SW 1271 (cell line): ENCODE measurements at regions not wholly inside any gene's neighbourhood (a gene's known extent, or its start where the extent isn't known, plus 50 kb on each side); places are given as distances from the start of the nearest gene placed in this dataset.
"Not testable (repeated sequence)": the region's sequence is repeated elsewhere in the genome, so short reads cannot be mapped to it uniquely, and the experiment has no call there.

Source experiments
- DNase-seq, 2 experiments: peaks; one replicate each; lab custom pipeline; 2025; lab: John Stamatoyannopoulos, UW

GRCh38 chr10:45118929-45119328 is 118.2 kb downstream of the ZNF22 start:
- DNase-seq: no peak

GRCh38 chr10:45122180-45122860 is 121.6 kb downstream of the ZNF22 start:
- not testable (repeated sequence) for DNase-seq

GRCh38 chr10:45135443-45136198 is 134.9 kb downstream of the ZNF22 start:
- no peak for DNase-seq

- DNase-seq: no peak
These were observed 135.5 kb downstream of the ZNF22 start for GRCh38 chr10:45136256-45136655.

DNA sequence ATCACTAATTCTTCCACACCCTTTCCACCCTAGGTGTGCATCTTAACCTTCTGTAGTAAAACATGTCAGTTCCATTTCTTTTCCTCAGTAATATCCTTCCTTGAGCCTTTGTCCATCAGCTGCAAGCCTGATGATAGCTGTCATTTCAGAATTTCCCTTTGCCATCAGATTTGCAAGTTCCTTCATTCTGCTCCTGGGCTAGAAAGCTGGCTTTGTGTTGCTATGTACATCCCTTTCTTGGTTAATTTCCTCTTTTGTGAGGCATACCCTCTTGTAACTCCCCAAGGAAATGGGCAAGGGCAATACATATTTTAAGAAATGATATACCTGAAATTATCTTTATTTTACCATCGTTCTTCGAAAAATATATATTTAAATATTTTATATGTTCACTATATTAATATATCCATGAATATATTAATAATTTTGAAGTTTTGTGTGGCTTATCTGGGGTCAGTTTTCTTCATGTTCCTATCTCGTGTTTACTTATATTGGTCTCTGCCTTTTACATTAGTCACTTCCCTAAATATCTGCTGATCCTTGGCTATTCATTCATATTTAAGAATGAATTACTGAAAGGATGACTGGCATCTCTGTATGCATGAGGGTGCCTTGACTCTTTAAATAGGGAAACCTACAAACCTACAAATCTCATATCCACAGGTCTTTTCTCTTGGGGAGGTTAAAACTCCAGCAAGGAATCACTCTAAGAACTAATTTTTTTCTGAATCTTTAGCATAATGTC is 143.8 kb downstream of the ZNF22 start:
- DNase-seq: no peak

- DNase-seq: not testable (repeated sequence)
These were observed 144.4 kb downstream of the ZNF22 start for GRCh38 chr10:45145143-45145542.

DNA sequence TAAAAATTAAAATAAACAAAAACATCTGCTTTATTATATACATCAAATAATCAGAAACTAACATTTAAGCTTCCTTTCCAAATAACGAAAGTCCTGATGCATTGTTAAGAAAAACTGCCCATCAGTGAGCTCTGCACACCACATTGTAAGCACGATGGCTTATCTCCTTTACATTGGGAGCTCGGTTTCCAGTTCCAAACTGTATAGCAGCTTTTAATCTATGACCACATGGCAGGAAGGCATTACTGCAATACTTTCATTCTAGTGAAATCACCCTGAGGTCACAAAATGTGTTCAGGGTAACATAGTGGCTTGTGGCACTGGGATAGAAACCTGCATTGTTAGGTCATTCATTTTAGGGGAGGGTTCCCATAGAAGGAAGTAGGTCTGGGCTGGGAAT is 146.3 kb downstream of the ZNF22 start:
- no peak for DNase-seq

DNA sequence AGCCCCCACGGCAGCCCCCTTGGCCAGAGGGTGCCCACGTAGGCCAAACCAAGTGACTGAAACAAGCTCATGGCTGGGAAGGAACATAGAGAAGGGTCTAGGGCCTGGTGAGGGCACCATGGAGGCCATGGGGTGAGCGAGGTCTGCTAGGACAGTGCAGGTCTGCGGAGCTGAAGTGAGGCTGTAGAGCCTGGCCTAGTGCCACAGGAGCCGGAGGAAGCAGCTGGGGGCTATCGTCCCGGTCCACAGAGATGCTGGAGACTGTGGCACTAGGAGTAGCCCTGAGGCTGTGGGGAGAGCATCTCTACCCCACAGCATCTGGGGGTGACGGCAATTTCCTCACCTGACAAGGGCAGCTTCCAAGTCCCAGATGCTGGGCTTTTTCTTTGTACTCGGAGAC is 150.3 kb downstream of the ZNF22 start:
- no peak for DNase-seq

- no peak for DNase-seq
These were observed 150.9 kb downstream of the ZNF22 start for GRCh38 chr10:45151467-45152214.

- no peak for DNase-seq
These were observed 152.0 kb downstream of the ZNF22 start for GRCh38 chr10:45152726-45153125.

DNA sequence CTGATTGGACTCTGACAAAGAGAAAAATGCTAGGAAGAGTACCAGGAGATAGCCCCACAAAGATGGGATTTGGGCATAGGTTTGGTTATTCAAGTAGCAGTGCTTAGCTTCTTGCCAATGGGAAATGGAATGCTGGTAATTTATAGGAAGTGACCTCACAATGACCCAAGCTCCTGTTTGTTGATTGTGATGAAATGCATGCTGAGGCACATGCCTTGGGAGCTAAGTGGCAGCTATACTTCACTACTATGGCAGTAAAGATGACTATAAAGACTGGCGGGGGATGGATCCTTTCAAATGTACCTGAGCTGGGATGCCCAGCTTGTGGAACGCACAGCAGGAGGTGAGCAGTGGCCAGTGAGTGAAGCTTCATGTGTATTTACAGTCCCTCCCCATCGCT is 153.8 kb downstream of the ZNF22 start:
- no peak for DNase-seq

- DNase-seq: no peak
These were observed 155.1 kb downstream of the ZNF22 start for GRCh38 chr10:45155784-45156183.

DNA sequence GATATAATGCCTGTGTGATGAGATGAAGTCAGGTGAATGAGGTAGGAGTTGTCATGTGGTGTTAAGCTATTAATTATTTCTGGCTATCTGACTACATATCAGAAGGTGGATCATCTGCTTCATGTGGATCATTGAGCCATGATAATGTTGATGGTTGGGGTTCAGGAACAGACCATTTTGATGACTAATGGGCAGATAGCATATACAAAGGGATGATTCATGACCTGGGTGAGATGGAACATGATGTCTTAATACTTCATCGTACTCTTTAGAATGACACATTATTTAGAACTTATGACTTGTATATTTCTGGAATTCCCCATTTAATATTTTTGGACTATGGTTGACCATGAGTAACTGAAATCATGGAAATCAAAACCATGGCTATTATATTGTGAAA is 155.1 kb downstream of the OR13A1 start:
- DNase-seq: no peak

DNA sequence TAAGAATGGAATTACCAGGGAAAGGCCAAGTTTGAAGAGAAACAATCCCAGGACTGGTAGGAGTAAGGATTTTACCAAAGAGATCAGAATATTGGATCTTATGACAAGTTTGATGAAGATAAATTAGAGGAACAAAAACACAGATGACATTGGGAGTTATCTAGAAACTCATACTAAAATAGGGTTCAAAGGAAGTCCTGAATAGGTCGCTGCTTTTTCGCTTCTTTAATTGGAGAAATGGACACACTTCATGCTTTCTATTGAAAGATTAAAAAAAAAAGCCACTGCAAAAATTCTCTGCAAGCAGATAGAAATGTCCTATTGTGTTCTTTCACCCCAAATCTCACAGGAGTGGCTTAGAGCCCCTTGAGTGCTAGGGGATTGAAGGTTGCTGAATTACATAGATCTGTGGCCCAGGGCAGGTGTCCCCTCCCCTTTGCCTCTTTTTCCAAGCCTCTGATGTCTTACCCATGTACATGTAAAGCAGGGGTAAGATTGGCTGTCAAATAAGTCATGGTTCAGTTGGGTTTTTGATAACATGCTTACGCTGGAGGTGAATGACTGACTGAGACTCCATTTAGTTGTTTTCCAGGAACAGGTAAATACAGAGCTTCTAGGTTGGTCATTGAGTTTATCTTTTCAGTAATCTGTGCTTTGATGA is 152.0 kb downstream of the OR13A1 start:
- DNase-seq: no peak

DNA sequence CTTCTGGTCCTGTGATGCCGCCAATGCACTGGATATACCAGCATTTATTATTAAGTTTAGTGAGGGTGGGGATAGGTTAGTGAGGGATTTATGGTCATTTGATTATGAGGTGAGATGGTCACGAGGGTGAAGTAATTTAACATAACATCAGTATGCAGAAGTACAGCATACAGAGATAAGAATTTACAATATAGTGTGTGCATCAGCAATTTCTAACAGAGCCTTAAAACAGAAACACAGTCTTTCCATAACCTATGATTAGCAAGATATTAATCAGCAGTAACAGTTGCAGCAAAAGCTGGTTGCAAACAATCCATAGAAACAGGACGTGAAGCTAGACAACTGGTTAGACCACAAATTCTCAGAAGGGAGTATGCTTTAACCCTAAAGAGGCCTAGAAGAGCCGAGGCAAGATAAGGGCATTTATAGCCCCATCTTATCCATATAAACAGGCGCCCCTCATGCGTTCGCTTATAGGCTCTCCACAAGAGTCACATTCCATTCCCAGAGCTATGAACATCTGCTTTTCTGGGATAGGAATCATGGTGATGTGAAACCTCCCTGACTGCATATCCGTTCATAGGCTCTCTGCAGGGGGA is 139.8 kb downstream of the OR13A1 start:
- DNase-seq: not testable (repeated sequence)

- DNase-seq: no peak
These were observed 135.7 kb downstream of the OR13A1 start for GRCh38 chr10:45179691-45180090.

DNA sequence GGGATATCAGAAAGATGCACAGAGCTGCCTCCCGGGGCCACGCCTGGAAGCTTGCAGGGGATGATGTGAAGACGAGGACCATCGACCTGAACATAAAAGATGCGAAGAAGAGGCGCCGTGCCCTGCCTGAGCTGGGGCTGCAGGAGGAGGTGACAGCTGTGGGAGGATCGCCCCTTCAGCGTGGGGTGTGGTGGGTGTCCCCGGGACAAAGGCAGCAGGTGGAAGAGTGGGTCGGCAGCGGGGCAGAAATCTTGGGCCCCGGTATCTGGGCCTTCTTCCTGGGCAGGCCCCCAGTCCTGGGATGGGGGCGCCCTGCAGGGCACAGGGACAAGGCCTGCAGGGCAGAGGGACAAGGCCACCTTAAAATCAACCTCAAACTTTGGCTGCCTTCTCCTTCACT is 134.9 kb downstream of the OR13A1 start:
- no peak for DNase-seq

- DNase-seq: no peak
These were observed 134.2 kb downstream of the OR13A1 start for GRCh38 chr10:45180946-45181875.

DNA sequence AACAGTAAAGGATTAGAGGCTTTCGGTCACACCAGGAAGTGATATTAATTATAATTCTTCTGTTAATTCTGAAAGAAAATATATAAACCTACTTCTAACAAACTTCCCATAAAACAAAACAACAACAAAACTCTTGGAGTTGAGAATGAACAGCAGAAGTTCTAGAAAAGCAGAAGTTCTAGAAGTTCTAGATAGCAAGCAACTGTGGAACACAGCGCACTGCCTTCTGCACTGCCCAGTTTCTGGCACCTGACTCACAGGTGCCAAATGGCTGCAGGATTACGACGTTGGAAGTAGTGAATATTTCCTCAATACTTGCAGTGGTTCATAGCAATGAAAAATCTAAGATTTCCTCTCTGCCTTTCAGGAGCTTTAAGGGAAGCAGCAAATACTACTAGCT is 132.2 kb downstream of the OR13A1 start:
- no peak for DNase-seq

- no peak for DNase-seq
These were observed 117.5 kb downstream of the OR13A1 start for GRCh38 chr10:45197816-45198485.
